GM18861 (cell line): ENCODE measurements at regions not wholly inside any gene's neighbourhood (a gene's known extent, or its start where the extent isn't known, plus 50 kb on each side); places are given as distances from the start of the nearest gene placed in this dataset.

Source experiments
- ATAC-seq: cut with Tn5 transposase; IDR thresholded peaks from one replicate; pipeline ENCODE4 v1.9.1; 2021; ENCODE audit not compliant: unreplicated experiment

GRCh38 chr13:32960626-32961025 lies 55.6 kb upstream of the KL start:
- no peak for ATAC-seq

GRCh38 chr13:32961724-32962123 lies 54.5 kb upstream of the KL start:
- no peak for ATAC-seq

GRCh38 chr13:32962342-32962741 lies 53.9 kb upstream of the KL start:
- no peak for ATAC-seq

- no peak for ATAC-seq
Measured at GRCh38 chr13:32964987-32965386, 51.2 kb upstream of the KL start.
